Vagina (tissue), 2 donors: ENCODE measurements at regions not wholly inside any gene's neighbourhood (a gene's known extent, or its start where the extent isn't known, plus 50 kb on each side); places are given as distances from the start of the nearest gene placed in this dataset.

Experiments
- DNase-seq, 2 donors: peaks; one replicate each; pipeline ENCODE4 v3.0.0-alpha.2; 2017; ENCODE audit errors: extremely low spot score in 2 of 2
- H3K27ac ChIP-seq: fragments of 200-600 bp; sonication (generic); one replicate; pipeline ENCODE4 v1.5.1; 2019
- H3K27me3 ChIP-seq: fragments of 200-600 bp; sonication (generic); one replicate; pipeline ENCODE4 v1.5.1; 2019
- H3K36me3 ChIP-seq, 2 donors: fragments of 200-600 bp; sonication (generic); one replicate each; pipeline ENCODE4 v1.5.1; 2017 to 2019
- H3K4me1 ChIP-seq: fragments of 200-600 bp; sonication (generic); one replicate; pipeline ENCODE4 v1.5.1; 2019
- H3K4me3 ChIP-seq, 2 donors: fragments of 200-600 bp; sonication (generic); 1 replicate in 1 of 2; 2 replicates in 1 of 2; pipeline ENCODE4 v1.5.1; 2016 to 2019
- H3K9me3 ChIP-seq: fragments of 200-600 bp; sonication (generic); one replicate; pipeline ENCODE4 v1.5.1; 2019
- CTCF ChIP-seq, 3 experiments: fragments of 450-650 bp in 2 of 3; fragments of 200-600 bp in 1 of 3; sonication (generic) in 1 of 3; IDR thresholded peaks; one replicate each; pipeline ENCODE4 v1.5.1; 2017 to 2019; ENCODE audit warnings: antibody characterized with exemption in 3 of 3, mild to moderate bottlenecking in 2 of 3, moderate library complexity in 2 of 3
- POLR2A ChIP-seq, 2 donors: fragments of 450-650 bp; IDR thresholded peaks; one replicate each; pipeline ENCODE4 v1.6.1; 2017; ENCODE audit warnings: antibody characterized with exemption in 2 of 2, mild to moderate bottlenecking in 2 of 2, moderate library complexity in 2 of 2
- POLR2AphosphoS5 ChIP-seq, 2 donors: sonication (generic); formaldehyde crosslinking; IDR thresholded peaks; one replicate each; pipeline ENCODE4 v1.9.0; 2017; ENCODE audit warnings: antibody characterized with exemption in 2 of 2, mild to moderate bottlenecking in 2 of 2, low read depth in 1 of 2; ENCODE audit not compliant: insufficient read depth in 1 of 2
- intact Hi-C: fragments of 100-400 bp; cut with DNase I; formaldehyde crosslinking; loops from one replicate; pipeline ENCODE4 v1.15.1; 2023

- intact Hi-C loops: no loop called here
- no peak for DNase-seq
- Histone ChIP-seq H3K27me3 (no peaks in the 10 kb centered on the region), H3K27ac (no peak overlapping the region), H3K36me3 (no peaks in the 10 kb centered on the region), H3K4me3 (no peak overlapping the region), H3K9me3 (no peaks in the 10 kb centered on the region), H3K4me1 (no peaks in the 10 kb centered on the region)
- TF ChIP-seq CTCF (IDR thresholded peaks at IDR 0.05) (no peak), POLR2A (IDR thresholded peaks at IDR 0.05) (no peak), POLR2AphosphoS5 (IDR thresholded peaks at IDR 0.05; ENCODE audit: insufficient read depth in 1 of 2, low read depth in 1 of 2) (no peak)
Observed at GRCh38 chr11:27868709-27869108, 168.5 kb upstream of the BDNF start.

GRCh38 chr11:27868226-27868625, 168.0 kb upstream of the BDNF start:
- Histone ChIP-seq H3K27me3 (no peaks in the 10 kb centered on the region), H3K36me3 (no peaks in the 10 kb centered on the region), H3K27ac (no peak overlapping the region), H3K4me3 (no peak overlapping the region), H3K9me3 (no peaks in the 10 kb centered on the region), H3K4me1 (no peaks in the 10 kb centered on the region)
- intact Hi-C loops: no loop called here
- no peak for DNase-seq
- TF ChIP-seq POLR2A (IDR thresholded peaks at IDR 0.05) (no peak), CTCF (IDR thresholded peaks at IDR 0.05) (no peak), POLR2AphosphoS5 (IDR thresholded peaks at IDR 0.05; ENCODE audit: insufficient read depth in 1 of 2, low read depth in 1 of 2) (no peak)

- H3K9me3 ChIP-seq: no peaks in the 10 kb centered on the region
- no peaks in the 10 kb centered on the region for H3K4me1 ChIP-seq
- H3K27me3 ChIP-seq: no peaks in the 10 kb centered on the region
- H3K36me3 ChIP-seq: no peaks in the 10 kb centered on the region
- H3K4me3 ChIP-seq: no peak overlapping the region
- no peak overlapping the region for H3K27ac ChIP-seq
- TF ChIP-seq POLR2A (IDR thresholded peaks at IDR 0.05) (no peak), POLR2AphosphoS5 (IDR thresholded peaks at IDR 0.05; ENCODE audit: insufficient read depth in 1 of 2, low read depth in 1 of 2) (no peak), CTCF (IDR thresholded peaks at IDR 0.05) (no peak)
- intact Hi-C loops: no loop called here
- DNase-seq: no peak
Observed at GRCh38 chr11:27865105-27865504, 164.8 kb upstream of the BDNF start.

GRCh38 chr11:27864611-27865010, 164.4 kb upstream of the BDNF start:
- Histone ChIP-seq H3K4me1 (no peaks in the 10 kb centered on the region), H3K9me3 (no peaks in the 10 kb centered on the region), H3K36me3 (no peaks in the 10 kb centered on the region), H3K27ac (no peak overlapping the region), H3K27me3 (no peaks in the 10 kb centered on the region), H3K4me3 (no peak overlapping the region)
- no peak for DNase-seq
- TF ChIP-seq CTCF (IDR thresholded peaks at IDR 0.05): no peak
- no peak for TF ChIP-seq POLR2AphosphoS5 (IDR thresholded peaks at IDR 0.05; ENCODE audit: insufficient read depth in 1 of 2, low read depth in 1 of 2)
- no peak for TF ChIP-seq POLR2A (IDR thresholded peaks at IDR 0.05)
- intact Hi-C loops: no loop called here

GRCh38 chr11:27864091-27864491, 163.8 kb upstream of the BDNF start:
- Histone ChIP-seq H3K36me3 (no peaks in the 10 kb centered on the region), H3K27me3 (no peaks in the 10 kb centered on the region), H3K4me1 (no peaks in the 10 kb centered on the region), H3K9me3 (no peaks in the 10 kb centered on the region), H3K4me3 (no peak overlapping the region), H3K27ac (no peak overlapping the region)
- TF ChIP-seq POLR2AphosphoS5 (IDR thresholded peaks at IDR 0.05; ENCODE audit: insufficient read depth in 1 of 2, low read depth in 1 of 2) (no peak), CTCF (IDR thresholded peaks at IDR 0.05) (no peak), POLR2A (IDR thresholded peaks at IDR 0.05) (no peak)
- intact Hi-C loops: no loop called here
- no peak for DNase-seq
